Mesenchymal stem cell (in vitro differentiated cells and primary cell): ENCODE measurements at regions not wholly inside any gene's neighbourhood (a gene's known extent, or its start where the extent isn't known, plus 50 kb on each side); places are given as distances from the start of the nearest gene placed in this dataset.

Experiments
- DNase-seq: peaks from one replicate; pipeline ENCODE4 v3.0.0-alpha.2; 2013
- H2AFZ ChIP-seq: one replicate; pipeline ENCODE4 v1.6.1; 2013; ENCODE audit warnings: low read depth, mild to moderate bottlenecking, control low read depth, inconsistent platforms, low read length, moderate library complexity
- H2AK5ac ChIP-seq: 2 replicates; pipeline ENCODE4 v1.6.1; 2013; ENCODE audit warnings: low read length, moderate library complexity, mild to moderate bottlenecking, inconsistent platforms; ENCODE audit not compliant: severe bottlenecking
- H2BK120ac ChIP-seq: one replicate; pipeline ENCODE4 v1.6.1; 2013; ENCODE audit warnings: low read depth, mild to moderate bottlenecking, inconsistent platforms, low read length, moderate library complexity
- H2BK12ac ChIP-seq, 2 experiments: one replicate each; pipeline ENCODE4 v1.6.1; 2013; ENCODE audit warnings: inconsistent platforms in 2 of 2, low read length in 2 of 2, mild to moderate bottlenecking in 2 of 2, moderate library complexity in 2 of 2, control low read depth in 1 of 2
- H2BK15ac ChIP-seq: one replicate; pipeline ENCODE4 v1.6.1; 2013; ENCODE audit warnings: mild to moderate bottlenecking, low read depth, inconsistent platforms; ENCODE audit not compliant: poor library complexity, severe bottlenecking
- H2BK5ac ChIP-seq: 2 replicates; pipeline ENCODE4 v1.6.1; 2013; ENCODE audit warnings: low read depth, mild to moderate bottlenecking, low read length, control low read depth, inconsistent platforms; ENCODE audit not compliant: poor library complexity, severe bottlenecking
- H3K14ac ChIP-seq, 2 experiments: one replicate each; pipeline ENCODE4 v1.6.1; 2013; ENCODE audit warnings: inconsistent platforms in 2 of 2, low read length in 2 of 2, control low read depth in 1 of 2, mild to moderate bottlenecking in 1 of 2, moderate library complexity in 1 of 2
- H3K18ac ChIP-seq, 2 experiments: one replicate each; pipeline ENCODE4 v1.6.1; 2013; ENCODE audit warnings: inconsistent platforms in 2 of 2, low read length in 2 of 2, control low read depth in 1 of 2, low read depth in 1 of 2, mild to moderate bottlenecking in 1 of 2
- H3K23ac ChIP-seq, 2 experiments: one replicate each; pipeline ENCODE4 v1.6.1; 2013; ENCODE audit warnings: inconsistent platforms in 2 of 2, low read length in 2 of 2, mild to moderate bottlenecking in 2 of 2, moderate library complexity in 2 of 2, control low read depth in 1 of 2
- H3K27ac ChIP-seq: 2 replicates; pipeline ENCODE4 v1.5.1; 2013; ENCODE audit warnings: mild to moderate bottlenecking, moderate library complexity, low read length, control low read depth, inconsistent platforms; ENCODE audit not compliant: poor library complexity, severe bottlenecking
- H3K27me3 ChIP-seq, 2 experiments: 2 replicates each; pipeline versions ENCODE4 v1.6.1 to v1.7.0; 2013; ENCODE audit warnings: low read length in 2 of 2, mild to moderate bottlenecking in 2 of 2, moderate library complexity in 2 of 2, control low read depth in 1 of 2, inconsistent platforms in 1 of 2; ENCODE audit not compliant: control insufficient read depth in 1 of 2, insufficient read depth in 1 of 2
- H3K36me3 ChIP-seq, 2 experiments: 2 replicates each; pipeline versions ENCODE4 v1.6.1 to v1.7.0; 2013; ENCODE audit warnings: low read length in 2 of 2, control low read depth in 1 of 2, inconsistent platforms in 1 of 2, low read depth in 1 of 2, mild to moderate bottlenecking in 1 of 2; ENCODE audit not compliant: insufficient read depth in 2 of 2, control insufficient read depth in 1 of 2
- H3K4ac ChIP-seq, 2 experiments: one replicate each; pipeline ENCODE4 v1.6.1; 2013; ENCODE audit warnings: inconsistent platforms in 2 of 2, low read length in 2 of 2, mild to moderate bottlenecking in 2 of 2, moderate library complexity in 2 of 2, control low read depth in 1 of 2, low read depth in 1 of 2
- H3K4me1 ChIP-seq: 2 replicates; pipeline ENCODE4 v1.6.1; 2013; ENCODE audit warnings: low read depth, low read length, control low read depth; ENCODE audit not compliant: control insufficient read depth, insufficient read depth
- H3K4me2 ChIP-seq: 2 replicates; pipeline ENCODE4 v1.6.1; 2013; ENCODE audit warnings: low read length, mild to moderate bottlenecking, inconsistent platforms; ENCODE audit not compliant: poor library complexity, severe bottlenecking
- H3K4me3 ChIP-seq, 2 experiments: 2 replicates each; pipeline versions ENCODE4 v1.5.1 to v1.7.0; 2013; ENCODE audit warnings: low read length in 2 of 2, mild to moderate bottlenecking in 2 of 2, control low read depth in 1 of 2, low read depth in 1 of 2; ENCODE audit not compliant: insufficient read depth in 1 of 2
- H3K79me1 ChIP-seq: replicated peaks from 2 replicates; pipeline ENCODE4 v1.6.1; 2013; ENCODE audit warnings: mild to moderate bottlenecking, control low read depth, low read length, inconsistent platforms; ENCODE audit not compliant: poor library complexity, severe bottlenecking
- H3K9ac ChIP-seq: 2 replicates; pipeline ENCODE4 v1.7.0; 2013; ENCODE audit warnings: mild to moderate bottlenecking, low read length, moderate library complexity
- H3K9me3 ChIP-seq: 2 replicates; pipeline ENCODE4 v1.7.0; 2013; ENCODE audit warnings: mild to moderate bottlenecking, low read length; ENCODE audit not compliant: control insufficient read depth
- H4K8ac ChIP-seq: one replicate; pipeline ENCODE4 v1.6.1; 2013; ENCODE audit warnings: inconsistent platforms, mild to moderate bottlenecking, low read length, moderate library complexity
- H4K91ac ChIP-seq: one replicate; pipeline ENCODE4 v1.6.1; 2013; ENCODE audit warnings: mild to moderate bottlenecking, low read length, inconsistent platforms
- WGBS: methylation state at CpG from one replicate; pipeline ENCODE4 v1.1.7; 2013; ENCODE audit warnings: mixed read lengths; 5-methylcytosine and 5-hydroxymethylcytosine counted together

GRCh38 chr13:80744147-80744914 is 403.4 kb upstream of the SPRY2 start:
- H3K27ac ChIP-seq, result no peak overlapping the region
- 86% methylated on average over 2 of the region's 2 CpGs for WGBS
- no peak overlapping the region for H2BK120ac ChIP-seq

DNA sequence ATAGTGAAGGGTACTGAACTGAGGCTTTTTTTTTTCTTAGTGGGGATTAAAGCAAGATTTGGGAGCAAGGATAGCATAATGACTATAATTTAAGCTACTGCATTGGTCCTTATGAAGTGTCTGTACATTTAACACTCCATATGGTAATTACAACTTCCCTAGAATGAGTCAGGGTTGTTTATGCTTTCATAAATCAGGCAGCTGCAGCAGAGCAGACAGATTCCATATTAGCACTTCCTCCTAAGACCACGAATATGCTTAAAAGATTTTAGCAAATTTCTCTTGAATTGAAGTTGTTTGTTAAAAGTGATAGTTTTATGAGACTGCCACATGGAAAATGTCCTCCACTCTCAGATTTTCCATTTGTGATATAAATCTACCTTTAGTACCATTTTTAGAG is 401.1 kb upstream of the SPRY2 start:
- WGBS, result no CpG with 5 or more reads among the region's 1 CpG
- no peak overlapping the region for H3K4me2 ChIP-seq
- H3K9me3 ChIP-seq, result peaks cover 9% of the 10 kb centered on the region
- H3K4me3 ChIP-seq, result no peak overlapping the region
- H3K4ac ChIP-seq, result no peak overlapping the region
- H3K36me3 ChIP-seq, result no peaks in the 10 kb centered on the region
- no peak overlapping the region for H2AFZ ChIP-seq
- H3K4me1 ChIP-seq, result no peaks in the 10 kb centered on the region
- H3K18ac ChIP-seq, result no peak overlapping the region
- H4K8ac ChIP-seq, result no peak overlapping the region
- no peaks in the 10 kb centered on the region for H3K27me3 ChIP-seq
- no peak overlapping the region for H2BK15ac ChIP-seq
- H3K79me1 ChIP-seq, result no peaks in the 10 kb centered on the region
- no peak overlapping the region for H3K27ac ChIP-seq
- H3K9ac ChIP-seq, result no peak overlapping the region
- no peak overlapping the region for H4K91ac ChIP-seq
- no peak overlapping the region for H2BK120ac ChIP-seq
- H2AK5ac ChIP-seq, result no peak overlapping the region
- no peak overlapping the region for H2BK5ac ChIP-seq
- DNase-seq, result peak; percentile 36
- H3K23ac ChIP-seq, result no peak overlapping the region
- no peak overlapping the region for H3K14ac ChIP-seq
- no peak overlapping the region for H2BK12ac ChIP-seq

More at GRCh38 chr13:80744147-80744914, 403.4 kb upstream of the SPRY2 start:
- Histone ChIP-seq H3K18ac (no peak overlapping the region), H3K36me3 (no peaks in the 10 kb centered on the region), H3K14ac (no peak overlapping the region), H4K8ac (no peak overlapping the region), H4K91ac (no peak overlapping the region), H3K23ac (no peak overlapping the region), H3K4me2 (no peak overlapping the region), H2AFZ (no peak overlapping the region), H2BK5ac (no peak overlapping the region), H3K9ac (no peak overlapping the region), H3K27me3 (no peaks in the 10 kb centered on the region), H2BK12ac (peak overlapping the region in 1 of 2 experiments; percentile 63), H2BK15ac (no peak overlapping the region), H2AK5ac (no peak overlapping the region), H3K79me1 (no peaks in the 10 kb centered on the region), H3K4me3 (no peak overlapping the region), H3K4ac (no peak overlapping the region), H3K9me3 (no peaks in the 10 kb centered on the region), H3K4me1 (no peaks in the 10 kb centered on the region)
- no peak for DNase-seq

DNA sequence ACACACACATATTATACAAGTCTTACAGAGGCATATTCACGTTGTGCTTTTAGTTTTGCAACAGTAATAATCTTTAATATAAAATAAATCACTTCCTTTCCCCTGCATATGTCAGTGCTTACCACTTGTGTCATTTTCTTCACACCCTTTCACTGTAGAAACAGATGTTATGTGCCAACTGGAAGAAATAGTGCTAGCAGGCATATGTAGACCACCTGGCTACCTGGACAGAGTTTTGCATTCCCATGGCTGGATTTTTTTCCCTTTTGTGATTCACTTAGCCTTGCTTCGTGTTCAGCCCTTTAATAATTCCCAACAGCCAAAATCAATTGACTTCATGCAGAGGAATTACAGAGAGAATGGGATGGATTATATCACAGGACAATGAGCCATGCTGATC is 399.1 kb upstream of the SPRY2 start:
- Histone ChIP-seq H3K9me3 (peaks cover 9% of the 10 kb centered on the region), H3K27me3 (no peaks in the 10 kb centered on the region), H3K9ac (no peak overlapping the region), H2BK12ac (no peak overlapping the region), H3K23ac (no peak overlapping the region), H2AFZ (no peak overlapping the region), H4K8ac (no peak overlapping the region), H3K18ac (no peak overlapping the region), H3K4me3 (no peak overlapping the region), H3K27ac (no peak overlapping the region), H3K4me1 (no peaks in the 10 kb centered on the region), H4K91ac (no peak overlapping the region), H2AK5ac (no peak overlapping the region), H2BK15ac (no peak overlapping the region), H2BK120ac (no peak overlapping the region), H3K4ac (no peak overlapping the region), H3K14ac (no peak overlapping the region), H3K36me3 (no peaks in the 10 kb centered on the region), H3K4me2 (no peak overlapping the region), H2BK5ac (no peak overlapping the region), H3K79me1 (no peaks in the 10 kb centered on the region)
- no peak for DNase-seq
- no CpG with 5 or more reads among the region's 2 CpGs for WGBS

- H3K23ac ChIP-seq, result no peak overlapping the region
- H3K79me1 ChIP-seq, result no peaks in the 10 kb centered on the region
- no peak overlapping the region for H2AFZ ChIP-seq
- H2BK120ac ChIP-seq, result no peak overlapping the region
- no peak overlapping the region for H2BK15ac ChIP-seq
- no peak overlapping the region for H3K4me3 ChIP-seq
- H3K4ac ChIP-seq, result no peak overlapping the region
- H3K18ac ChIP-seq, result peak overlapping the region in 1 of 2 experiments; percentile 12
- DNase-seq, result no peak
- H3K4me2 ChIP-seq, result no peak overlapping the region
- H2BK12ac ChIP-seq, result no peak overlapping the region
- no peak overlapping the region for H3K14ac ChIP-seq
- no peaks in the 10 kb centered on the region for H3K27me3 ChIP-seq
- no CpG with 5 or more reads among the region's 1 CpG for WGBS
- no peak overlapping the region for H3K9ac ChIP-seq
- H3K27ac ChIP-seq, result no peak overlapping the region
- no peak overlapping the region for H2BK5ac ChIP-seq
- no peak overlapping the region for H4K8ac ChIP-seq
- H4K91ac ChIP-seq, result no peak overlapping the region
- H3K9me3 ChIP-seq, result peaks cover 9% of the 10 kb centered on the region
- H3K36me3 ChIP-seq, result no peaks in the 10 kb centered on the region
- H2AK5ac ChIP-seq, result no peak overlapping the region
- no peaks in the 10 kb centered on the region for H3K4me1 ChIP-seq
These were observed 396.6 kb upstream of the SPRY2 start for GRCh38 chr13:80737513-80737912.
